OCI-LY1 (cell line): ENCODE measurements at regions not wholly inside any gene's neighbourhood (a gene's known extent, or its start where the extent isn't known, plus 50 kb on each side); places are given as distances from the start of the nearest gene placed in this dataset.

Experiments
- H2AFZ ChIP-seq: fragments of 200-600 bp; sonication (generic), shearing (Covaris generic); 2 replicates; pipeline ENCODE4 v1.6.0; 2014; ENCODE audit warnings: antibody characterized with exemption, mild to moderate bottlenecking, low read length
- H3F3A ChIP-seq: fragments of 200-600 bp; sonication (generic), shearing (Covaris generic); 2 replicates; pipeline ENCODE4 v1.6.0; 2014; ENCODE audit warnings: mild to moderate bottlenecking, antibody characterized with exemption, low read length, moderate library complexity; ENCODE audit not compliant: insufficient read depth
- H3K27ac ChIP-seq: fragments of 200-600 bp; sonication (generic); 2 replicates; pipeline ENCODE4 v1.5.1; 2014; ENCODE audit warnings: low read length, mixed run types, mild to moderate bottlenecking, low read depth; ENCODE audit not compliant: poor library complexity, severe bottlenecking
- H3K27me3 ChIP-seq: fragments of 200-600 bp; sonication (generic); 2 replicates; pipeline ENCODE4 v1.6.0; 2014; ENCODE audit warnings: antibody characterized with exemption, mild to moderate bottlenecking, low read length, moderate library complexity; ENCODE audit not compliant: insufficient read depth
- H3K36me3 ChIP-seq: fragments of 200-600 bp; sonication (generic); 2 replicates; pipeline ENCODE4 v1.6.1; 2014; ENCODE audit warnings: mild to moderate bottlenecking, antibody characterized with exemption, low read length, moderate library complexity, mixed read lengths; ENCODE audit not compliant: insufficient read depth
- H3K4me1 ChIP-seq: fragments of 200-600 bp; sonication (generic); 2 replicates; pipeline ENCODE4 v1.5.1; 2014; ENCODE audit warnings: mild to moderate bottlenecking, low read length, moderate library complexity; ENCODE audit not compliant: insufficient read depth, severe bottlenecking
- H3K4me2 ChIP-seq: fragments of 200-600 bp; sonication (generic), shearing (Covaris generic); 2 replicates; pipeline ENCODE4 v1.6.1; 2014; ENCODE audit warnings: low read length
- H3K4me3 ChIP-seq: fragments of 200-600 bp; sonication (generic); 2 replicates; pipeline ENCODE4 v1.5.1; 2014; ENCODE audit warnings: low read length, low read depth, mild to moderate bottlenecking, mixed read lengths; ENCODE audit not compliant: poor library complexity, severe bottlenecking
- H3K79me2 ChIP-seq: fragments of 200-600 bp; shearing (Covaris generic); 2 replicates; pipeline ENCODE4 v1.6.1; 2016; ENCODE audit warnings: mixed run types, low read length, mixed read lengths; ENCODE audit not compliant: insufficient read depth
- H3K9ac ChIP-seq: fragments of 200-600 bp; sonication (generic), shearing (Covaris generic); 2 replicates; pipeline ENCODE4 v1.6.1; 2014; ENCODE audit warnings: mild to moderate bottlenecking, low read length, mixed read lengths
- H3K9me2 ChIP-seq: fragments of 200-600 bp; sonication (generic), shearing (Covaris generic); 2 replicates; pipeline ENCODE4 v1.6.1; 2014; ENCODE audit warnings: low read depth, mild to moderate bottlenecking, low read length, mixed read lengths
- H3K9me3 ChIP-seq: fragments of 200-600 bp; shearing (Covaris generic); 2 replicates; pipeline ENCODE4 v1.6.1; 2014; ENCODE audit warnings: low read length, mixed read lengths
- H4K20me1 ChIP-seq: fragments of 200-600 bp; sonication (generic), shearing (Covaris generic); 2 replicates; pipeline ENCODE4 v1.6.0; 2016; ENCODE audit warnings: mild to moderate bottlenecking, low read length; ENCODE audit not compliant: insufficient read depth
- CTCF ChIP-seq: fragments of 200-600 bp; sonication (generic), shearing (Covaris generic); IDR thresholded peaks from 2 replicates; pipeline ENCODE4 v1.5.1; 2017; ENCODE audit warnings: mild to moderate bottlenecking, antibody characterized with exemption, low read length, moderate library complexity, mixed read lengths
- EZH2 ChIP-seq: fragments of 200-600 bp; sonication (generic), shearing (Covaris generic); IDR thresholded peaks from 2 replicates; pipeline ENCODE4 v1.8.0; 2017; ENCODE audit warnings: borderline replicate concordance, mixed run types, mild to moderate bottlenecking, antibody characterized with exemption, low read length, moderate library complexity, mixed read lengths

DNA sequence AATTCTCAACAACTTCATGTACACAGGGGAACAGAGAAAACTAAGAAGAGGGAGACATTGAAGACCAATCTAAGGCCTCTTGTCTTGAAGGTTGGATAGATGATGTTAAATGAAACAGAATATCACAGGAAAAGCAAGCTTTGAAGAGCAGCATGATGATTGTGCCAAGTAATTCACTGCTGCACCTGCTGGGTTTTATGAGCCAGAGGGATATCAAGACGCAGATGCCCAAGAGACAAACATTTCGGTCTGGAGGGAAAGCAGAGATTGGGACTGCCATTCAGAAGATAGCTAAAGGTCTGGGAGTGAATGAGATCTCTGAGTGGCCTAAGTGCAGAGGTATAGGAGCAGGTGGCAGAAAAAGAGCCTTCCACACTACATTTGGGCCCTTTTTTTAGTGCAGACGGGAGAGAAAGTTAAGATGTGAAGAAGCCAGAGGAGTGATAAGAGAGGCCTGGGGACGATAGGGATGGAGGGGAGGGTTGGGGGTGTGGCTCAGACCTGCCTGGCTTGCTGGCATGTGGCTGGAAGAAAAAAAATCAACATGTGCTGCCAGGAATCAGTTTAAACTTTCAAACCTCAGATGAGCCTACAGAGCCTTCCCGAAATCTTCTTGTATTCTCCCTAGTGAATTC lies 200.6 kb downstream of the AEBP2 start:
- Histone ChIP-seq H4K20me1 (no peaks in the 10 kb centered on the region), H3K27ac (no peak overlapping the region)
- no peak for TF ChIP-seq EZH2
- TF ChIP-seq CTCF: no peak

GRCh38 chr12:19641235-19642080 lies 202.2 kb downstream of the AEBP2 start:
- no peak overlapping the region for H3K9ac ChIP-seq
- TF ChIP-seq CTCF (no peak), EZH2 (no peak)
- no peaks in the 10 kb centered on the region for H3F3A ChIP-seq
- H3K79me2 ChIP-seq: no peaks in the 10 kb centered on the region
- H3K27me3 ChIP-seq: 0 out of 2 replicates have a peak, but pooled peaks cover 2% of the 10 kb centered on the region
- H3K9me2 ChIP-seq: no peaks in the 10 kb centered on the region
- no peaks in the 10 kb centered on the region for H3K9me3 ChIP-seq
- H3K36me3 ChIP-seq: no peaks in the 10 kb centered on the region
- H4K20me1 ChIP-seq: no peaks in the 10 kb centered on the region
- no peak overlapping the region for H3K4me3 ChIP-seq
- no peak overlapping the region for H3K27ac ChIP-seq
- no peaks in the 10 kb centered on the region for H3K4me1 ChIP-seq
- H2AFZ ChIP-seq: no peak overlapping the region
- H3K4me2 ChIP-seq: no peak overlapping the region

More for the DNA sequence above, 200.6 kb downstream of the AEBP2 start:
- H3K4me2 ChIP-seq: no peak overlapping the region
- 0 out of 2 replicates have a peak, but pooled peaks cover 2% of the 10 kb centered on the region for H3K27me3 ChIP-seq
- no peaks in the 10 kb centered on the region for H3F3A ChIP-seq
- no peaks in the 10 kb centered on the region for H3K79me2 ChIP-seq
- H2AFZ ChIP-seq: no peak overlapping the region
- H3K9ac ChIP-seq: no peak overlapping the region
- H3K36me3 ChIP-seq: no peaks in the 10 kb centered on the region
- H3K9me2 ChIP-seq: no peaks in the 10 kb centered on the region
- no peaks in the 10 kb centered on the region for H3K9me3 ChIP-seq
- H3K4me1 ChIP-seq: no peaks in the 10 kb centered on the region
- no peak overlapping the region for H3K4me3 ChIP-seq

DNA sequence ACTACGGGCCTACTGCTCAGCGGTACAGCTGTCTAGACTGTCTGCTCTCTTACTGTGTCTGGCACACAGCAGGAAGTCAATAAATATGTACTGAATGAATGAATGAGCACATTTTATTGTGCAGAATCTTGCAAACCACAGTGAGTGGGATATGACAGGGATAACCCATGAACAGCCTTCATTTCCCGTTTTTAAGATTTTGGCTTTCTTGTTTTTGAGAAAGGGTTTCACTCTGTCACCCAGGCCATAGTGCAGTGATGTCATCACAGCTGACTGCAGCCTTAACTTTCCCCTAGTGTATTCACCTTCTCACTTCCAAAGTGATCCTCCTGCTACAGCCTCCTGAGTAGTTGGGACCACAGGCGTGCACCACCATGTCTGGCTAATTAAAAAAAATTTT lies 203.1 kb downstream of the AEBP2 start:
- Histone ChIP-seq H3K36me3 (no peaks in the 10 kb centered on the region), H3K9me2 (no peaks in the 10 kb centered on the region), H3K4me2 (no peak overlapping the region), H2AFZ (no peak overlapping the region), H4K20me1 (no peaks in the 10 kb centered on the region), H3K27me3 (0 out of 2 replicates have a peak, but pooled peaks cover 2% of the 10 kb centered on the region), H3K4me3 (no peak overlapping the region), H3K9me3 (no peaks in the 10 kb centered on the region), H3K4me1 (no peaks in the 10 kb centered on the region), H3K27ac (no peak overlapping the region), H3K9ac (no peak overlapping the region), H3K79me2 (no peaks in the 10 kb centered on the region), H3F3A (no peaks in the 10 kb centered on the region)
- TF ChIP-seq CTCF (no peak), EZH2 (no peak)
